Adrenal gland (tissue), 5 donors: ENCODE measurements at regions not wholly inside any gene's neighbourhood (a gene's known extent, or its start where the extent isn't known, plus 50 kb on each side); places are given as distances from the start of the nearest gene placed in this dataset.

Experiments
- CTCF ChIP-seq, 6 experiments: fragments of 450-650 bp in 4 of 6; fragments of 200-600 bp in 2 of 6; sonication (generic) in 1 of 6; IDR thresholded peaks; 1 replicate in 5 of 6; 2 replicates in 1 of 6; pipeline versions ENCODE4 v1.5.1 to v1.8.0; 2016 to 2021; ENCODE audit warnings: antibody characterized with exemption in 6 of 6, mild to moderate bottlenecking in 2 of 6, moderate library complexity in 1 of 6
- POLR2A ChIP-seq, 2 donors: fragments of 450-650 bp; IDR thresholded peaks; one replicate each; pipeline ENCODE4 v1.6.1; 2017; ENCODE audit warnings: antibody characterized with exemption in 2 of 2, mild to moderate bottlenecking in 2 of 2, moderate library complexity in 1 of 2
- donor health status: DM: no; HTN: no; CAD: no.

- TF ChIP-seq POLR2A (IDR thresholded peaks at IDR 0.05) (no peak), CTCF (IDR thresholded peaks at IDR 0.05) (no peak)
Observed at GRCh38 chr17:53548252-53548651, 274.5 kb upstream of the KIF2B start.
